Heart left ventricle (tissue), 13 donors: ENCODE measurements at regions not wholly inside any gene's neighbourhood (a gene's known extent, or its start where the extent isn't known, plus 50 kb on each side); places are given as distances from the start of the nearest gene placed in this dataset.

Experiments
- CTCF ChIP-seq, 12 donors: fragments of 200-600 bp; sonication (generic) in 4 of 12; IDR thresholded peaks; one replicate each; pipeline versions ENCODE4 v1.5.0 to v1.8.0; 2018 to 2022; ENCODE audit warnings: antibody characterized with exemption in 12 of 12, mild to moderate bottlenecking in 5 of 12
- POLR2A ChIP-seq, 2 donors: fragments of 450-650 bp; IDR thresholded peaks; one replicate each; pipeline ENCODE4 v1.6.1; 2017; ENCODE audit warnings: antibody characterized with exemption in 2 of 2, mild to moderate bottlenecking in 2 of 2, moderate library complexity in 2 of 2
- donor health status: ischemic (EF 13 %, LVEDD 7.1; RV severe dilation, severe dysfunction).
- donor health status: DM: no; HTN: yes; CAD: no.
- donor health status: DM: no; HTN: no; CAD: no.
- donor health status: ischemic (EF 25% LVEDD 6.9; RV normal size, moderate dysfunction).
- donor health status: ischemic (EF 25% LVEDD 5.7; RV mildly dilated, moderate dysfunction).
- donor health status: ischemic (EF 35%, LVEDD 5.7; RV mildly dilated, moderate dysfunction).
- donor health status: nonischemic (EF 11% LVEDD 7.7; RV severe dilation, severe dysfunction).
- donor health status: DM: yes; HTN: yes; CAD: no.
- donor health status: PGD.
- donor health status: ischemic (EF 29% LVEDD 5.4; RV normal size, mild dysfunction).
- donor health status: nonischemic (EF 23%, LVEDD 6.1; RV moderate dilation, normal function).

GRCh38 chr4:189787216-189788031, 153.2 kb upstream of the FRG1 start:
- no peak for TF ChIP-seq CTCF (IDR thresholded peaks at IDR 0.05)
- TF ChIP-seq POLR2A (IDR thresholded peaks at IDR 0.05) = no peak
